NCI-H2227 (cell line): ENCODE measurements at regions not wholly inside any gene's neighbourhood (a gene's known extent, or its start where the extent isn't known, plus 50 kb on each side); places are given as distances from the start of the nearest gene placed in this dataset.

Experiments
- DNase-seq: peaks from one replicate; lab custom pipeline; 2025; ENCODE audit not compliant: unreplicated experiment; lab: John Stamatoyannopoulos, UW

DNA sequence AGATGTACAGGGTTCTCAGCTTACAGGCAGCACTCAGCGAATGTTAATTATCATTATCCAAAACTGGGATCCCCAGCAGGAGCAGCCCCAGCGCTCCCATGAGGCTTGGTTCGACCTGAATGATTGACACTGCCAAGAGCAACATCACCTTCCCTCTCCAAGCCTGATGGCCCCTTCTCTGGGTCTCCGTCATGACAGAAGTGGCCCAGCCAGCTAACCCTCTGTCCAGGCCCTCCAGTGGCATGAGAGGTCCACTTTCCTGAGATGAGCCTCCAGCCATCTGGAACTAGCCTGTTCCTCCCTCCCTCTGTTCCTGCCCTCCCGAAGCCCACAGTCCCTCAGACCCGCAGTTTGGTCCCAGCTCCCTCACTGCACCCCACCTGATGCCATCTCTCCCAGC lies 97.0 kb upstream of the RAB6C start:
- no peak for DNase-seq

DNA sequence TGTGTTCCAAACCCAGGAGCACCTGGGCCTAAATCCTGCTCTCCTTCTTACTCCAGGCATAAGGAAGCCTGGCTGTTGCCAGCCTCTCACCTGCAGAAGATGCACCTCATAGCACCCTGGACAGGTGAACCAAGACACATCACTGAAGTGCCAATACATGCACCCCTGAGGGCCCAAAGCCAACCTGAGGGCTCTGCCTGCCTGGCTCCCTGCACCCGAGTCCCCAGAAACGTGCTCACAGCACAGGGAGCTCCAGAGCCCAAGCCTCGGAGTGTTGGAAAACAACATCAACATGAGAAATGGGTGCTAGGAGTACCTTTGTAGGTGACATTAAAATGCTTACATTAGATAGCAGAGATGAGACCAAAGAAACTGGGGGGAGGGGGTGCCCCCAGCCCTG lies 96.3 kb upstream of the RAB6C start:
- no peak for DNase-seq

DNA sequence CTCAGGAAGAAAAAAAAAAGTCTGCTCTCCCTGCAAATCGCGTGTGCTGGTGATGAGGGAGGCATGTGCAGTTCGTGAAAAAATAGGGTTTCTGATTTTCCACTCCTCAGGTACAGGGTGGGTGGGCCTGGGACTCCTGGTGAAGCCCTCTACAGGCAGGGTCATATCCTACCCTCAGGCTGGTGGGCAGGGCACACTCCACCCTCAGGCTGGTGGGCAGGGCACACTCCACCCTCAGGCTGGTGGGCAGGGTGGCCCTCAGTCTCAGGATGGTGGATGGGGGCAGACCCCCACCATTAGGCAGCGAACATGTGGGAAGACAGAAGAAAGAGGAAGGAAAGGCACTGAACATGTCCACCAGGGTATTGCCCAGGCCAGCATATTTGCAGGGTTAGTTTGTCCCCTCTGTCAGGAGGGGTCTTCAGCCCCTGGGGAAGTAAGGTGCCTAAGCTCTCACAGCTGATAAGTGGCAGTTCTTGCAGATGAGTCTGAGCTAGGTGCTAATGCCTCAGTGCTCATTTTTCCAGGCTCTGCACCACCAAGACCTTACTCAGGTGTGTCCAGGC lies 95.2 kb upstream of the RAB6C start:
- DNase-seq, result no peak

DNA sequence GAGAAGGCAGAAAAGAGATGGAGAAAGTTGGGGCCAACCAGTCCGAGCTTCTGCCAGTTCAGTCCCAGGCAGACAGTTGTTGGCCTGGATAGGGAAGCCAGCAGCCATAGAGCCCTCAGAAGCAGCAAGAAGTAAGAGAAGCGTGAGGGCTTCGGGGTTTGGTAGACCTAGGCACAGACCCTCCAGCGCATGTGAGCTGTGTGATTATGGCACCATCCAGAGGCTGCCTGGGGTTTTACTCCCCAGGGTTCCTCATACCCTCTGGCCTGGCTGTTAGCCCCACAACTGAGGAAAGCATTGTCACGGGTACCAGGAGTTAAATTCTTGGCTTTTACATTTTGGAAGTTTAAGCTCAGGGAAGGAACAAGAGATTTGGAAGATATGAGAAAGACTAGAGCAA lies 93.7 kb upstream of the RAB6C start:
- DNase-seq, result no peak

DNA sequence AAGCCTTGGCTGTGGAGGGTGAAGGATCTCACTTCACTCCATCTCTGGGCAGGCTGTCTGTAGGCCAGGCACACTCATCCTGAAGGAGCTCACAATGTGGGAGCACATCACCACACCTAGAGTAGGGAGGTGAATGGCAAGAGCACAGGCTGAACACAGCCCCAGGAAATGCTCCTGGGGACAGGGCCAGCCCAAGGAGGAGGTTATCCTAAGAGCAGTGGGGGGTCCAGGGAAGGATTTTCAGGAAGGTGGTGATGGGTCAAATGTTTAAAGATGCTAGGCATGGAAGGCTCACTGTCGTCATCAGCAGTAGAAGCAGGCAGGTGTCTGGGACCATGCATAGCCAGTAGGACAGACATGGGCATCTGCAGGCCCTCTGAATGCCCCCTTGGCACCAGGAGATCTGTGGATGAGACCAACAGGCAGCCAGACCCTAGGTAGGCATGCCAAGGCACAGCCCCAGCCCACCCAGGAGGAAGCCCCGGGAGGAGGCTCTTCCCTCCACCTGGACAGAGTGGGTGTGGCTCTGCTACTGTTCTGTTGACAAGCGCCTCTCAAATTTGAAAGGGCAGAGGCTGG lies 91.7 kb upstream of the RAB6C start:
- no peak for DNase-seq

DNA sequence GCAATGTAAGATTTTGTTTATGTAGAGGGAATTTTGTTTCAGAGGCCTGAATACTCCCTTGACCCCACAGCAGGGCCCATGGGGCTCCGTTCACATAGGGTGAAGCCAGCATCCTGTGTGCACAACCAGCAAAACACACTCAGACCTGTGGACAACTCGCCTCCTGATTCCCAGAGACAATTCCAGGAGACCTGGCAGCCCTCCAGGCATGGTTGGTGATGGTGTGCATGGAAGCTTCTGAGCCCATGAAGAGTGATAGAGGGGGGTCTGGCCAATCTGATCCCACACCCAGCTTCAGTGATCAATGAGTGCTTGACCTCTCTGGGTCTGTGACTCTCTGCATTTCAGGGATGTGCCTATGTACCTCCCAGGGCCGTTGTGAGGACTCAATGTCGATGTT lies 91.0 kb upstream of the RAB6C start:
- no peak for DNase-seq

DNA sequence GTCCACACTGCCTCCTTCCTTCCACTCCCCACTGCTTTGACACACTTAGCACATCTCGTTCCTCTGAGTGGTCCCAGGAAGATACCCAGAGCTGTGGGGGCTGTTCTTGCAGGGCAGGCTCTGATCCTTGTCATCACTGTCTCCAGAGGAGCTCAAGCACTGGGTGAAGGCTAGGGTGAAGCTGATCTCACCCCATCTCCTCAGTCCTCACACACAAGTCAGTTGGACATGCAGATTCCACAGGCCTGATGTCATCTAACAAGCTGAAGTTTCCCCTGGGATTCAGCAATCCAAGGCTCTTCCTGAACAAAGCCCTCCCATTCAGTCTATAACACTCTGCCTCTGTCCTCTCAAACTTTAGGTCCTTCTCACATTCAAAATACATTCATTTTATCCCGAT lies 90.6 kb upstream of the RAB6C start:
- DNase-seq, result no peak

DNA sequence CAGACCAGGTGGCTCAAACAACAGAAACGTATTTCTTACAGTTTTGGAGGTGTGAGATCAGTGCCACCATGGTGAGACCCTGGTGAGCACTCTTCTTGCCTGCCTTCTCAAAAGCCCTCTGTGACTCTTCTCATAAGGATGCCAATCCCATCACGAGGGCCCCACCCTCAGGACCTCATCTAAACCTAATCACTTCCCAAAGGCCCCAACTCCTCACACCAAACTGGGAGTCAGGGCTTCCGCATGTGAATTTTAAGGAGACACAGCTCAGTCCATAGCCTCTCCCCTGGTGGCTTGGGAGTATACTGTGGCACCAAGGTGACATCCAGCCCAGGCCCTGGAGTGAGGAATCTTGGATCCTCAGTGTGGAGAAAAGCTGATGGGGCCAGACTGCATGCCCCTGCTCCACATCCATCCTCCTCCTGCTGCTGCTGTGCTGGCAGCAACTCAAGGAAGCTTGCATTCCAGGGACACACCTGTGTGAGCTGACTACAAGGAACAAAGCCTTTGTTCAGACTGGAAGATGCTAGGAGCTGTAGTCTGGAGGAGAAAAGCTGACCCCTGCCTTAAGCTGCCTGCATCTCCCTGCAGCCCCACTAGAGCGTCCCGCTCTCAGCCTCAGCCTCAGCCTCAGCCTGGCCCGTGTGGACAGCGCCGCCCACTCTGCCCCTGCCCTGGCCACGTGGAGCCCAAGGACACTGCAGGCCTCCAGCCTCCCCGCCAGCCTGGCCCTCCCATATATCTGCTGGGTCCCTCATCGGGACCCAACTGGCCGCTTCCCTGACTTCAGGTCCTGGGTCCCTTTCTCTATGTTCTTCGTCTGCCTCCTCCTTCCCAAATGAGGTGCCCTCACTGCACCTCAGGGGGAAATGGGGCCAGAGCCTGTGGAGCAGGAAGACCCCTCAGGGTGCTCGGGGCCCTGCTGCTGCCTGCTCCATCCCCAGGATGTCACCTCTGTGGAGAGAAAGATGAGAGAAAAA lies 87.8 kb upstream of the RAB6C start:
- no peak for DNase-seq

DNA sequence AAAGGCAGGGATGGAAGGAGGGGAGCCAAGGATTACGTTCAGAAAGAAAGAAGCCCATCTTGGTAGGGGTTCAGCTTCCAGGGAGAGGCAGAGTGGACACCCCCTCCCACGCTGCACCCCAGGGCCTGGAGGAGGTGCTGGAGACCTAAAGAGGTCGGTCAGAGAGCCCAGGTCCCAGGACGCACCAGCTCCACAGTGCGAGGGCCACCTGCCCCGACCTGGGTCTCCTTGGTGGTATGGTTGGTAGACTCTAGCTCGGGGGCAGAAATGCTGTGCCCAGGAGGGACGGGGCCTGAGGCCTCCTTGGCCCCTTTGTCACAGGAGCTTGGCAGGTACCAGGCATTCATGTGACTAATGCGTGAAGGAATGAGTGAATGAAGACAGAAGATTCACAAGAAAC lies 87.1 kb upstream of the RAB6C start:
- DNase-seq, result no peak

DNA sequence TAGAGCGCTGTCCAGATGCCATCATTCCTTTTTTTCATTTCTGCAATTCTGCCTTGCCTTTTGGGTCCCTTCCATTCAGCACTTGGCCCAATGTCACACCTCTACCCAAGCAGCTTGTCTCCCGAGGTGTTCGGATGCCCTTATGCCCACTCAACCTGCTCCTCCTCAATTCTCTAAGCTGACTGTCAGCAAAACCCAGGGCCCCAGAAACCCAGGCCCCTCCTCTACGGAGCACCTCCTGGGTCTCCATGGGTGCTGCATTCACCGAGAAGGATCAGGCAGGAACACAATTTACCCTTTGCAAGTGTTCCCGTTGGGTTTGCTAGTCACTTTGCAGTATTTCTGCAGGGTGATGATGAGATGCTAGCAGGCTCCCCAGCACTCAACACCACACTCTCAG lies 86.7 kb upstream of the RAB6C start:
- no peak for DNase-seq

DNA sequence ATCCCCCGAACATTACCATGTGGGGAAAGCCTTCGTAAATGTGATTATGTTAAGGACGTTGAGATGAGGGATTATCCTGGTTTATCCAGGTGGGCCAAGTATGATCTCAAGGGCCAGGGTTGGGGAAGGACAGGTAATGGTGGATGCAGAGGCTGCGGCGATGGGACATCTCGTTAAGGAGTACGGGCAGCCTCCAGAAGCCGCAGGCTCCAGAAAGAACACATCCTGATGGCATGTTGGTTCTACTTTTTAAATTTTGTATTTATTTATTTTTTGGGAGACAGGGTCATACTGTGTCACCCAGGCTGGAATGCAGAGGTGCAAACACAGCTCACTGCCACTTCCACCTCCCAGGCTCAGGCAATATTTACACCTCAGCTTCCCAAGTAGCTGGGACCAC lies 86.2 kb upstream of the RAB6C start:
- no peak for DNase-seq

DNA sequence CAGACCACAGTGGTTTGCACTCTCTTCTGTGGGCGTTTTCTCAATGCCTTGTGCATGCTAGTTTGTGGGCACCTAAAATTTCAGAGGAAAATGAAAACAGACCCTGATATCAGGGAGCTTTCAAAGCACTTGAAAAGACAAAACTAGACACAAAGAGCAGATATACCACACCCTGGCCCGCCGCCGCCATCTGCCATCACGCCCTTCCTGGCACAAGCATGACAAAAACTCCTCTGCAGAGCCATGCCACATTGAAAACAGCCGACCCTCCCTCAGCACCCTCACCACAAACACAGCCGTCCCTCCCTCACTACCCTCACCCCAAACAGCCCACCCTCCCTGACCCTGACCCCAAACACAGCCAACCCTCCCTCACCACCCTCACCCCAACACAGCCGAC lies 84.8 kb upstream of the RAB6C start:
- DNase-seq, result no peak

DNA sequence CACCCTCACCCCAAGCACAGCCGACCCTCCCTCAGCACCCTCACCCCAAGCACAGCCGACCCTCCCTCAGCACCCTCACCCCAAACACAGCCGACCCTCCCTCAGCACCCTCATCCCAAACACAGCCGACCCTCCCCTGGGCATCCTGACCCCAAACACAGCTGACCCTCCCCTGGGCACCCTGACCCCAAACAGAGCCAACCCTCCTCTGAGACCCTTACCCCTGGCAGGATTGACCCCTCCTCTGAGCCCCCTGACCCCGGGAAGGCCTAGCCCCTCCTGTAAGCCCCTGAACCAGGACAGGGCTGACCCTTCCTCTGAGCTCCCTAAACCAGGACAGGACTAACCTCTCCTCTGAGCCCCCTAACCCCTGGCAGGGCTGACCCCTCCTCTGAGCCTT lies 84.4 kb upstream of the RAB6C start:
- DNase-seq, result no peak

DNA sequence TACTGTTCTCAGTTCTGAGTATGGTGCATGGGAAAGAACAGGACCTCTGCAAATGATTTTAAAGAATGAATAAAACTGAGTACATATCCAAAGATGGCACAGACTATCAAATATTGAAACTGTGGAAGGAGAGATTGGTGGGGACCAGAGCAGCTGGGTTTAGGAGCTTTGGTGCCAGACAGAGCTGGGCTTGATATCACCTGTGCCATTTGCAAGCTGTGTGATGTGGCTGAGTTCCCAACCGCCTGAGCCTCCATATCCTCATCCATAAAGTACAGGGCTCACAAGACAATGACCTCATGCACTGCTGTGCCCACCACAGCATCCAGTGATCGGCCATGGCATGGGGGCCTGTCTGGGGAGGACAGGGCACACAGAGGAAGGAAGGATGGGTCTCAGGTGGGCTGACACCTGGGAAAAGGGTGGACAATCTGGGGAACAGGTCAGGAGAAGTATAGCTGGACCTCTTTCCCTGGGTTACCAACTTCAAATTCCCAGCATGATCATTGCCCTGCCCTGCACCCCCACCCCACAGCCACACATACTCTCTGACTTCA lies 83.9 kb upstream of the RAB6C start:
- no peak for DNase-seq

DNA sequence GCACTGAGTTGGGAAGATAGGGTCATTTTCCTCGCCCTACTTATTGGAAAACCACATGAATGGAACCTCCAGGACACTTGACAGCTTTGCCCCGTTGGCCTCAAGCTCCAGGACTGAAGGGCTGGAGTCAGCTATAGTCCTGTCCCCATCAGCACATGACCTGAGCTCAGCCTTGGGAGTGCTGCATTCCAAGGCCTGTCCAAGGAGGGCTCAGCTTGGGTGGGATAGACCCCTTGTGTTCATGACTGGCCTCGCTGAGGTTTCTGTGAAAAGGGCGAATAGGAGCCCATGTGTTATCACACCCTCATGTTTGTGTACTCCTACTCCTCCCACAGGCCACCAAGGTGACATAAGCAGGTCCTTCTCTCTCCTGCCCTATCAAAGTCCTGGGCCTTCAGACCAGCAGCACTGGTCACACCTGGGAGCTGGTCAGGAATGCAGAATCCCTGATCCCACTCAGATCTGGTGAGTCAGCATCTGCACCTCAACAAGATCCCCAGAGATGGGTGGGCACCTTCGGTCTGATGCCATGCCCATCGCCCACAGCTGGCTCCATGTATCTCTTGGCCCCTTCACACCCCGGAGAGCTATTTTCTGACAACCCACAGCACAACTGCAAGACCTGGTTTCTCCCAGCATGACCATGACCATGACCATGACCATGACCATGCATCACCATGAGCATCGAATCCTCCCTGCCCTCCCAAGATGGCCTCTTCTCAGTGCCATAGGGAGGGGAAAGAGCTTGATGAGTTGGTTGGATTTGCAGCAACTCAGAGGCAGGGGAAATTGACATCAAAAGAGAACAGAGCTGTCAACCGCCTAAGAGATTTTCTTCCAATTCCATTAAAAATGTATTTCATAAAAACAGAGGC lies 83.0 kb upstream of the RAB6C start:
- no peak for DNase-seq

DNA sequence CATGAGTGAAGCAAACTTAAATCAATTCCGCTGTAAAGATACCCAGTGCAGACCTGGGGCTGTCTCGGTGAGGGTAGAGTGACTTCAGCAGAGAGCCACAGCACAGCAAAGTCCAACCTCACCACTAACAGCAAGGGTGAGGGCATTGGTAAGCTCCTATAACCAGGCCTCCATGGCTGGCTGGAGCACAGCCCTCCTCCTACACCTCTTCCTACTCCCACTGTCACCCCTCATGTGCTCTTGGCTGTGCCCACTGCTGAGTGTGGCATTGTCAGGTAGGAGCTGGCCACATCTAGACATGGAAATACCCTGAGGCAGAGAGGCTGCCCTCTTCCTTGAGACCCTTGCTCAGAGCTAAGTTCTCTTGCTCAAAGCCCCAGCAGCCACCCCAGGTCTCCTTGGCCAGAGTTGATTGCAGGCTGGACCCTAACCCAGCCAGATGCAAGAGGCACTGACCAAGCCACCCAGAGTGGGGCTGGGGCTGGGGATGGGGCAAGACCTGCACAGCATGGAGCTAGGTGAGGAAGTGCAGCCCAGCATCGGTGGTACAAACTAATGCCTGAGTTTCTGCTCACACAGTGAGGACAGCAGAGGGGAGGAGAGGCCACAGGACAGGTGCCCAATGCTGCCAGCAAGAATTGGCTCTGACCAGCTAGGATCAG lies 77.6 kb upstream of the RAB6C start:
- no peak for DNase-seq

DNA sequence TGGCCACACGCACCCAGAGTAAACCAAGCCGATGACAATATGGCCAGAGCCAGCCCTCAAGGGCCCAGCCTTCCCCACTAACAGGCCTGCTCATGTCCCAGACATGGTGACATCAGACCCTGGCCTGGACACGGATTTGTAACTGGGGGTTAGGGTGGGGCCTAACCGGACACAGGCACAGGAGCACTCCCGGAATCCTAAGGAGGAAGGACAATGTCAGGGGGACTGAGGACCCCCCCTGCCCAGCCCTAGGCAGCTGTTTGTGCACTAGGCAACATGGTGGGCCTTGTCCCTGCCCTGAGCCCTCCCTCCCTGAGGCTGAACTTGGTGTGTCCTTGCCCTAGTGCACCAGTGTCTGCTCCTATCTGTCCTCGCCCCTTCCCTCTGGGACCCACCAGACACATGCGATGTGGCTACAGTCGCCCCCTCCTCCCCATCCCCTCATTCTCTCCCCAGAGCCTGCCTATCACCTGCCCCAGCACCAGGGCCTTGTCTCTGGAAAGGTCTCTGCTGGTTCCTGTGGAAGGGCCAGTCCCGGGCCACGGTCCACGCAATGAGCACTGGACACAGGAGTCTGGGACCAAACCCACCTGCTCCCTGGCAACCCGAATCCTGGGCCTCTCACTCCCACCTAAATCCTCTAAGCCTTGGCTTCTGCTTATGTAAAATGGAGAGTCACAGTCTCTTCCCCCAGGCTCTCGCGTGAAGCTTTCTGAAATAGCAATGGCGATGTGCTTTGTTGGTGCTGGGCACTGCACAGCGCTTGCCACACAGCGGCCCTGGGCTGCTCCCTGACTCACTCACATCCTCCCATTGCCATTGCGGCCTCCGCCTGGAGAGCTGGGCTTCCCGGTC lies 76.5 kb upstream of the RAB6C start:
- DNase-seq, result no peak

DNA sequence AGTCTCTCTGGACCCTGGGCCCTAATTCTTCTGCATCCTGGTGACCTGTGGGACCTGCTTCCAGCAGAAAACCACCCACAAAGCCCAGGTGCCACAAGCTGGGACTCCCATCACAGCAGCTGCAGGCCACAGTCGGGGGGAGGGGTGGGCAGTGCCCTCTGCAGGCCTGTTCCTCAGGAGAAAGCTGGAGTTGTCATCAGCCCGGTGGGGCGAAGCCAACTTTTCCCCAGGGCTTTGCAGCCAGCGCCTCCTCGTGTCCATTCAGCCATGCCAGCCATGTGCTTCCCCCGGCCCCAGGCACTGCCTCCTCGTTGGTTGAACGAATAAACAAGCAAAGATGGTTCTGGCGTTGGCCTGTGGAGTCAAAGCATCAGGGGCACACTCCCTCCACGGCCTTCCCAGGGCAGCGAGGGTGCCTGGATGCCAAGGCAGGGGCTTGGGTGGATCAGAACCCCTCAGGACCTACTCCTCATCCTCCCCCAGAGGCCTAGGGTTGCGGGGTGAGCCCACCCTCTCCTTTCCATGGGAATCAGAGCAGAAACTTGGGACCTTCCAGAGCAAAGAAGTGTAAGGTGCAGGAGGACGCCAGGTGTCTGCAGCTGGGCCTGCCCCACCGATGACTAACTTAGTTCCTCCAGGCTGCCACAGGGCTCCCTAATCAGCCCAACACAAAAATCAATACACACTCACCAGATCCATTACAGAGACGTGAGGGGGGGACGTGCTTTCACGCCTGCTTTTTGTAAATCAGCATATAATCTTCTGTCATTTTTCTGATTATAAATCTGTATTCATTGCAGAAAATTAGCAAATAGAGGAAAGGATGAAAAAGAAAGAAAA lies 75.7 kb upstream of the RAB6C start:
- no peak for DNase-seq
